Colonic mucosa (tissue), 4 donors: ENCODE measurements at regions not wholly inside any gene's neighbourhood (a gene's known extent, or its start where the extent isn't known, plus 50 kb on each side); places are given as distances from the start of the nearest gene placed in this dataset.

Source experiments
- DNase-seq: peaks from one replicate; pipeline ENCODE4 v3.0.0-alpha.2; 2020
- H3K27ac ChIP-seq: fragments of 200-600 bp; one replicate; pipeline ENCODE4 v1.8.0; 2021
- H3K27me3 ChIP-seq: fragments of 200-600 bp; one replicate; pipeline ENCODE4 v1.8.0; 2021
- H3K36me3 ChIP-seq: fragments of 200-600 bp; one replicate; pipeline ENCODE4 v1.8.0; 2021
- H3K4me1 ChIP-seq: fragments of 200-600 bp; one replicate; pipeline ENCODE4 v1.8.0; 2021; ENCODE audit warnings: mild to moderate bottlenecking
- H3K4me3 ChIP-seq: fragments of 200-600 bp; one replicate; pipeline ENCODE4 v1.8.0; 2021
- H3K9ac ChIP-seq, 2 donors: one replicate each; pipeline ENCODE4 v1.7.0; 2013; ENCODE audit warnings: control low read depth in 2 of 2, low read depth in 2 of 2, low read length in 2 of 2
- H3K9me3 ChIP-seq: fragments of 200-600 bp; one replicate; pipeline ENCODE4 v1.8.0; 2021
- CTCF ChIP-seq: fragments of 200-600 bp; IDR thresholded peaks from one replicate; pipeline ENCODE4 v1.8.0; 2022; ENCODE audit warnings: antibody characterized with exemption, mild to moderate bottlenecking
- intact Hi-C: fragments of 100-400 bp; cut with DNase I; formaldehyde crosslinking; loops from one replicate; pipeline ENCODE4 v1.14.1; 2022
- donor health status: healthy.
- donor health status: DM: no; HTN: no; CAD: no.
- donor health status: DM: no; HTN: no; CAD: no.

- no peak for DNase-seq
- Histone ChIP-seq H3K36me3 (no peaks in the 10 kb centered on the region), H3K27ac (no peak overlapping the region), H3K4me1 (no peaks in the 10 kb centered on the region), H3K4me3 (no peak overlapping the region), H3K9me3 (no peaks in the 10 kb centered on the region), H3K27me3 (no peaks in the 10 kb centered on the region), H3K9ac (no peak overlapping the region)
- no peak for TF ChIP-seq CTCF
- intact Hi-C loops, result no loop called here
Observed at GRCh38 chr11:28536504-28537267, 428.5 kb downstream of the METTL15 start.

GRCh38 chr11:28535677-28536076 lies 427.5 kb downstream of the METTL15 start:
- intact Hi-C loops, result no loop called here
- no peak overlapping the region for H3K4me3 ChIP-seq
- no peaks in the 10 kb centered on the region for H3K27me3 ChIP-seq
- no peaks in the 10 kb centered on the region for H3K9me3 ChIP-seq
- H3K36me3 ChIP-seq, result no peaks in the 10 kb centered on the region
- H3K9ac ChIP-seq, result no peak overlapping the region
- no peaks in the 10 kb centered on the region for H3K4me1 ChIP-seq
- no peak overlapping the region for H3K27ac ChIP-seq
- DNase-seq, result no peak
- TF ChIP-seq CTCF, result no peak

GRCh38 chr11:28529540-28530410 lies 421.6 kb downstream of the METTL15 start:
- no peak for DNase-seq
- no peak overlapping the region for H3K27ac ChIP-seq

GRCh38 chr11:28529046-28529445 lies 420.9 kb downstream of the METTL15 start:
- Histone ChIP-seq H3K9ac (no peak overlapping the region), H3K4me3 (no peak overlapping the region), H3K9me3 (no peaks in the 10 kb centered on the region), H3K27me3 (no peaks in the 10 kb centered on the region), H3K4me1 (no peaks in the 10 kb centered on the region), H3K27ac (no peak overlapping the region), H3K36me3 (no peaks in the 10 kb centered on the region)
- intact Hi-C loops, result loop anchor here (2.0 kb wide), 1 partner anchor 830 kb away; no protein-coding TSS in a partner anchor
- DNase-seq, result no peak
- TF ChIP-seq CTCF, result no peak

More at GRCh38 chr11:28529540-28530410, 421.6 kb downstream of the METTL15 start:
- no peak overlapping the region for H3K4me3 ChIP-seq
- H3K36me3 ChIP-seq, result no peaks in the 10 kb centered on the region
- no peaks in the 10 kb centered on the region for H3K9me3 ChIP-seq
- intact Hi-C loops, result loop anchor here (2.0 kb wide), 1 partner anchor 831 kb away; no protein-coding TSS in a partner anchor
- no peak overlapping the region for H3K9ac ChIP-seq
- no peaks in the 10 kb centered on the region for H3K27me3 ChIP-seq
- no peaks in the 10 kb centered on the region for H3K4me1 ChIP-seq
- TF ChIP-seq CTCF, result no peak

GRCh38 chr11:28528217-28528616 lies 420.0 kb downstream of the METTL15 start:
- Histone ChIP-seq H3K9ac (no peak overlapping the region), H3K9me3 (no peaks in the 10 kb centered on the region), H3K4me1 (no peaks in the 10 kb centered on the region), H3K27me3 (no peaks in the 10 kb centered on the region), H3K27ac (no peak overlapping the region), H3K4me3 (no peak overlapping the region), H3K36me3 (no peaks in the 10 kb centered on the region)
- no peak for DNase-seq
- intact Hi-C loops, result loop anchor here (2.0 kb wide), 1 partner anchor 829 kb away; no protein-coding TSS in a partner anchor
- no peak for TF ChIP-seq CTCF
